Neuronal stem cell (in vitro differentiated cells): ENCODE measurements at regions not wholly inside any gene's neighbourhood (a gene's known extent, or its start where the extent isn't known, plus 50 kb on each side); places are given as distances from the start of the nearest gene placed in this dataset.

ENCODE experiments used
- DNase-seq: peaks from one replicate; pipeline ENCODE4 v3.0.0-alpha.2; 2013; ENCODE audit warnings: low spot score
- H2AFZ ChIP-seq: one replicate; pipeline ENCODE4 v1.6.1; 2013; ENCODE audit warnings: mild to moderate bottlenecking, low read length, inconsistent platforms
- H2AK5ac ChIP-seq: 2 replicates; pipeline ENCODE4 v1.6.1; 2013; ENCODE audit warnings: low read depth, mild to moderate bottlenecking, inconsistent platforms, low read length, moderate library complexity, mixed read lengths
- H2BK120ac ChIP-seq: 2 replicates; pipeline ENCODE4 v1.6.1; 2013; ENCODE audit warnings: low read depth, mild to moderate bottlenecking, inconsistent platforms, low read length, moderate library complexity, mixed read lengths
- H2BK12ac ChIP-seq: one replicate; pipeline ENCODE4 v1.6.1; 2013; ENCODE audit warnings: low read length, inconsistent platforms
- H2BK15ac ChIP-seq: 2 replicates; pipeline ENCODE4 v1.6.1; 2013; ENCODE audit warnings: mild to moderate bottlenecking, low read length, inconsistent platforms, mixed read lengths
- H2BK5ac ChIP-seq: one replicate; pipeline ENCODE4 v1.6.1; 2013; ENCODE audit warnings: inconsistent platforms, mild to moderate bottlenecking, low read length, moderate library complexity
- H3K14ac ChIP-seq: one replicate; pipeline ENCODE4 v1.6.1; 2013; ENCODE audit warnings: low read length, inconsistent platforms
- H3K18ac ChIP-seq: 2 replicates; pipeline ENCODE4 v1.6.1; 2013; ENCODE audit warnings: low read length, inconsistent platforms
- H3K23ac ChIP-seq: 2 replicates; pipeline ENCODE4 v1.6.1; 2013; ENCODE audit warnings: low read depth, mild to moderate bottlenecking, mixed read lengths, low read length, inconsistent platforms; ENCODE audit not compliant: poor library complexity
- H3K27ac ChIP-seq: replicated peaks from 3 replicates; pipeline ENCODE4 v1.5.1; 2013; ENCODE audit warnings: low read length, inconsistent platforms
- H3K27me3 ChIP-seq, 3 experiments: 2 replicates each; pipeline ENCODE4 v1.6.1; 2013; ENCODE audit warnings: low read length in 3 of 3, mild to moderate bottlenecking in 2 of 3, inconsistent platforms in 1 of 3, low read depth in 1 of 3, mixed read lengths in 1 of 3, moderate library complexity in 1 of 3; ENCODE audit not compliant: control insufficient read depth in 3 of 3, insufficient read depth in 3 of 3
- H3K36me3 ChIP-seq, 2 donors: replicated peaks in 1 of 2; 2 replicates each; pipeline ENCODE4 v1.6.1; 2013; ENCODE audit warnings: low read length in 2 of 2; ENCODE audit not compliant: control insufficient read depth in 2 of 2, insufficient read depth in 2 of 2
- H3K4ac ChIP-seq: 2 replicates; pipeline ENCODE4 v1.6.1; 2013; ENCODE audit warnings: inconsistent platforms, mild to moderate bottlenecking, low read length, moderate library complexity
- H3K4me1 ChIP-seq, 2 donors: 1 replicate in 1 of 2; 2 replicates in 1 of 2; pipeline ENCODE4 v1.6.1; 2013; ENCODE audit warnings: low read length in 2 of 2, low read depth in 1 of 2; ENCODE audit not compliant: control insufficient read depth in 2 of 2, insufficient read depth in 1 of 2
- H3K4me2 ChIP-seq: one replicate; pipeline ENCODE4 v1.6.1; 2013; ENCODE audit warnings: mild to moderate bottlenecking, low read length, inconsistent platforms; ENCODE audit not compliant: insufficient read depth, poor library complexity, severe bottlenecking
- H3K4me3 ChIP-seq, 2 donors: 2 replicates each; pipeline ENCODE4 v1.5.1; 2013; ENCODE audit warnings: low read length in 2 of 2, mild to moderate bottlenecking in 2 of 2, inconsistent platforms in 1 of 2, moderate library complexity in 1 of 2
- H3K79me1 ChIP-seq: one replicate; pipeline ENCODE4 v1.6.1; 2013; ENCODE audit warnings: low read depth, mild to moderate bottlenecking, inconsistent platforms, low read length, moderate library complexity
- H3K9ac ChIP-seq: one replicate; pipeline ENCODE4 v1.6.1; 2013; ENCODE audit warnings: mild to moderate bottlenecking, low read depth, low read length, inconsistent platforms; ENCODE audit not compliant: poor library complexity
- H3K9me3 ChIP-seq, 2 donors: replicated peaks in 1 of 2; 2 replicates each; pipeline versions ENCODE3 to v1.6.1; 2013; ENCODE audit warnings: low read length in 2 of 2, mild to moderate bottlenecking in 2 of 2, inconsistent platforms in 1 of 2, low read depth in 1 of 2, mixed read lengths in 1 of 2, moderate library complexity in 1 of 2; ENCODE audit not compliant: control insufficient read depth in 2 of 2, insufficient read depth in 1 of 2
- H4K8ac ChIP-seq: one replicate; pipeline ENCODE4 v1.6.1; 2013; ENCODE audit warnings: low read depth, mild to moderate bottlenecking, inconsistent platforms, low read length, moderate library complexity
- H4K91ac ChIP-seq: one replicate; pipeline ENCODE4 v1.6.1; 2013; ENCODE audit warnings: low read length, low read depth, mild to moderate bottlenecking, inconsistent platforms; ENCODE audit not compliant: poor library complexity
- WGBS, 2 donors: extraction: QIAGEN DNeasy Blood & Tissue Kit; methylation state at CpG; one replicate each; pipeline ENCODE4 v1.1.7; 2013; ENCODE audit warnings: missing lambda C conversion rate in 2 of 2, mixed read lengths in 1 of 2; ENCODE audit not compliant: insufficient read length in 2 of 2, insufficient replicate concordance in 1 of 2; ENCODE audit errors: extremely low coverage in 2 of 2; 5-methylcytosine and 5-hydroxymethylcytosine counted together

GRCh38 chr7:106471021-106471420, 186.2 kb upstream of the NAMPT start:
- Histone ChIP-seq H3K4me3 (no peak overlapping the region), H3K9me3 (no peaks in the 10 kb centered on the region), H4K8ac (no peak overlapping the region), H2BK120ac (no peak overlapping the region), H3K4me2 (no peak overlapping the region), H3K79me1 (no peaks in the 10 kb centered on the region), H2BK5ac (no peak overlapping the region), H3K23ac (no peak overlapping the region), H4K91ac (no peak overlapping the region), H3K36me3 (no peaks in the 10 kb centered on the region), H3K27ac (no peak overlapping the region), H2AK5ac (no peak overlapping the region), H3K4ac (no peak overlapping the region), H2AFZ (no peak overlapping the region), H3K27me3 (no peaks in the 10 kb centered on the region), H3K18ac (no peak overlapping the region), H3K4me1 (no peaks in the 10 kb centered on the region), H3K14ac (no peak overlapping the region), H2BK15ac (no peak overlapping the region), H2BK12ac (no peak overlapping the region), H3K9ac (no peak overlapping the region)
- WGBS, 2 donors, result no CpG with 5 or more reads among the region's 2 CpGs
- no peak for DNase-seq

- no peaks in the 10 kb centered on the region for H3K9me3 ChIP-seq
- H2BK120ac ChIP-seq, result no peak overlapping the region
- no peak overlapping the region for H4K91ac ChIP-seq
- no peak overlapping the region for H2BK5ac ChIP-seq
- no peak overlapping the region for H3K4me2 ChIP-seq
- H2AFZ ChIP-seq, result no peak overlapping the region
- no peaks in the 10 kb centered on the region for H3K27me3 ChIP-seq
- peaks cover 0 to 6% of the 10 kb centered on the region in 2 donors for H3K4me1 ChIP-seq
- no peak overlapping the region for H3K23ac ChIP-seq
- H2AK5ac ChIP-seq, result no peak overlapping the region
- no peak overlapping the region for H3K4me3 ChIP-seq
- no peak overlapping the region for H3K27ac ChIP-seq
- no peak overlapping the region for H2BK15ac ChIP-seq
- no peak for DNase-seq
- WGBS, 2 donors, result no CpG with 5 or more reads among the region's 5 CpGs
- no peak overlapping the region for H2BK12ac ChIP-seq
- H3K18ac ChIP-seq, result no peak overlapping the region
- no peaks in the 10 kb centered on the region for H3K79me1 ChIP-seq
- H3K9ac ChIP-seq, result no peak overlapping the region
- no peak overlapping the region for H3K14ac ChIP-seq
- H4K8ac ChIP-seq, result no peak overlapping the region
- H3K4ac ChIP-seq, result no peak overlapping the region
- no peaks in the 10 kb centered on the region for H3K36me3 ChIP-seq
Measured at GRCh38 chr7:106466867-106467266, 182.1 kb upstream of the NAMPT start.

DNA sequence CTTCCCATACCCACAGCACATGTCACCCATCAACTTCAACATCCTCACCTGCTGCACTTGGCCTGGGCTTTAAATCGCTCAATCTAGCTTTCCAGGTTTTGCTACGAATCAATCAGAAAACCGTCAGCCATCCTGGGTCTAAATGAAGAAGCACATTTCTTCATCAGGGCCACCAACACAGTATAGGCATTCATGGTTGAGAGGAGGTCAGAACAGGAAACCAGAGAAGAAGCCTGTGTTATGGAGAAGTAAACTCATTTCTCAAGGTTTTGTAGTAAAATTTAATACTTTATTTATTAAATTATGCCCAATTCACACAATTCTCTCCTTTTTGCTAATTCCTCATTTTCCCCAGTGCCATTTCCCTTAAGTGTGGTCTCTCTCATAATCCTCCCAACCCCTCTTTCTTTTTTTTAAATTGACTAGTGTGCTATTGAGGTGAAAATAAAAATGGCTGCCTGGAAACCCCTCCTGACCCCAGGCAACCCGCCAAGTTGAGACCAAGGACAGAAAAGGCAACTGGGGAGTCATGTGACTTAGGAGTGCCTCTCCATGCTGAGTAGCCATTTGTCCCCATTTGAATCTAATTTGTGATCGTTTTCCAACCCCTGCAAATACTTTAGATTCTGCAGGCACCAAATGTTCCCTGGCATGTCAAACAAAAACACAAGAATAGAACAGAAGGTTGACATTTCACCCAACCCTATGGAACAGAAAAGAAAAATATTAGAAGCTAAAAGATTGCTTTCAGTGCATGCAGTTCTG, 181.1 kb upstream of the NAMPT start:
- Histone ChIP-seq H3K36me3 (no peaks in the 10 kb centered on the region), H2BK120ac (no peak overlapping the region), H3K4me2 (no peak overlapping the region), H2BK5ac (no peak overlapping the region), H3K27me3 (no peaks in the 10 kb centered on the region), H3K4me3 (no peak overlapping the region), H3K4ac (no peak overlapping the region), H3K14ac (no peak overlapping the region), H4K8ac (no peak overlapping the region), H3K79me1 (no peaks in the 10 kb centered on the region), H2AK5ac (no peak overlapping the region), H3K23ac (no peak overlapping the region), H3K9ac (no peak overlapping the region), H3K4me1 (peaks cover 0 to 6% of the 10 kb centered on the region in 2 donors), H2BK15ac (no peak overlapping the region), H4K91ac (no peak overlapping the region), H3K27ac (no peak overlapping the region), H2BK12ac (no peak overlapping the region), H3K18ac (no peak overlapping the region), H3K9me3 (no peaks in the 10 kb centered on the region), H2AFZ (peak overlapping the region; percentile 7)
- no peak for DNase-seq
- no CpG with 5 or more reads among the region's 5 CpGs for WGBS, 2 donors

DNA sequence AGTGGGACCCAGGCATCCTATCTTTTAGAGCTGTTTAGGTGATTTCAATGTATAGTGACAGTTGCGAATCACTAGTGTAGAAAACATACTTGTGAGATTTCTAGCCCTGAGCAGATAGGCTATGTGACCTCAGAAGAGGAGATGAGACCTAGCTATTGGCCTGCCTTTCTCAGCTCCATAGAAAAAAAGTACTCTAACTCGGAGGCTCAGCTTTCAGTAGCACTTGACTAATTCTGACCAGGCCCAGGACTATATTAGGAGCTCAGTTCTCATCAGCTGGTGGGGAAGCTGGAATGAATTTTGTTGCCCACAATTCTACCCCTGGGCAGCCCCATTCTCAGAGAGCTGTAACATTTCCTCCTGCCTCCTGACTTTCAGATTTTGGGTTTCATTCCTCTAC, 179.9 kb upstream of the NAMPT start:
- no peak overlapping the region for H3K9ac ChIP-seq
- H3K79me1 ChIP-seq, result no peaks in the 10 kb centered on the region
- peaks cover 0 to 6% of the 10 kb centered on the region in 2 donors for H3K4me1 ChIP-seq
- H4K8ac ChIP-seq, result no peak overlapping the region
- WGBS, 2 donors, result no CpG with 5 or more reads among the region's 2 CpGs
- no peak overlapping the region for H2BK5ac ChIP-seq
- no peak overlapping the region for H2BK12ac ChIP-seq
- H3K4me3 ChIP-seq, result no peak overlapping the region
- H2BK15ac ChIP-seq, result no peak overlapping the region
- H3K18ac ChIP-seq, result no peak overlapping the region
- no peak overlapping the region for H2BK120ac ChIP-seq
- H4K91ac ChIP-seq, result no peak overlapping the region
- H3K23ac ChIP-seq, result no peak overlapping the region
- no peak overlapping the region for H3K14ac ChIP-seq
- H3K9me3 ChIP-seq, result no peaks in the 10 kb centered on the region
- no peak overlapping the region for H3K27ac ChIP-seq
- H2AK5ac ChIP-seq, result no peak overlapping the region
- no peaks in the 10 kb centered on the region for H3K36me3 ChIP-seq
- H2AFZ ChIP-seq, result no peak overlapping the region
- no peak for DNase-seq
- H3K4me2 ChIP-seq, result no peak overlapping the region
- no peak overlapping the region for H3K4ac ChIP-seq
- no peaks in the 10 kb centered on the region for H3K27me3 ChIP-seq
